GM12878 (cell line): ENCODE measurements at regions not wholly inside any gene's neighbourhood (a gene's known extent, or its start where the extent isn't known, plus 50 kb on each side); places are given as distances from the start of the nearest gene placed in this dataset.

Experiments
- ATAC-seq: fragments of 200-7000 bp; cut with Tn5 transposase; 3 replicates; pipeline ENCODE4 v1.9.1; 2020; ENCODE audit warnings: mild to moderate bottlenecking, moderate library complexity
- BruUV-seq: library from RNA; stranded (reverse); fragments of 400-500 nt; replicated peaks from 2 replicates; lab custom pipeline; 2021; lab: Mats Ljungman, UMichigan
- CTCF ChIA-PET: fragments of 300-600 bp; sonication (Branson Sonifier 250); formaldehyde crosslinking; extraction: SDS; loops from one replicate; lab custom pipeline; 2021; ENCODE audit warnings: inconsistent platforms; lab: Yijun Ruan, JAX
- POLR2A ChIA-PET: fragments of 350-600 bp; formaldehyde crosslinking; extraction: SDS; loops from one replicate; lab custom pipeline; 2021; ENCODE audit warnings: inconsistent platforms; lab: Charles Lee
- RAD21 ChIA-PET: fragments of 300-600 bp; sonication (Branson Sonifier 250); formaldehyde crosslinking; loops from one replicate; lab custom pipeline; 2023; ENCODE audit warnings: antibody characterized with exemption; ENCODE audit not compliant: unreplicated experiment; lab: Charles Lee
- SMC1A ChIA-PET: fragments of 300-600 bp; sonication (Branson Sonifier 250); formaldehyde crosslinking; loops from one replicate; lab custom pipeline; 2023; ENCODE audit not compliant: unreplicated experiment, uncharacterized antibody; lab: Charles Lee
- DNase-seq: peaks from one replicate; pipeline ENCODE4 v3.0.0-alpha.2; 2011; ENCODE audit warnings: low read depth, low spot score
- FAIRE-seq: peaks from 3 replicates; lab custom pipeline; 2011; peaks lifted over from hg19 to GRCh38; lab: Jason Lieb, UNC
- H2AFZ ChIP-seq: 2 replicates; pipeline ENCODE4 v1.6.0; 2011; ENCODE audit warnings: low read depth, low read length, control low read depth; ENCODE audit not compliant: control insufficient read depth
- H3K27ac ChIP-seq: 2 replicates; pipeline ENCODE4 v1.5.1; 2011; ENCODE audit warnings: control low read depth; ENCODE audit not compliant: control insufficient read depth, insufficient read depth
- H3K27me3 ChIP-seq, 2 experiments: replicated peaks in 1 of 2; 2 replicates each; pipeline versions ENCODE4 v1.6.0 to v1.6.1; 2011; ENCODE audit warnings: low read length in 1 of 2; ENCODE audit not compliant: control insufficient read depth in 2 of 2, insufficient read depth in 2 of 2
- H3K36me3 ChIP-seq, 2 experiments: 2 replicates each; pipeline ENCODE4 v1.5.1; 2011; ENCODE audit warnings: low read length in 1 of 2; ENCODE audit not compliant: control insufficient read depth in 2 of 2, insufficient read depth in 2 of 2
- H3K4me1 ChIP-seq: 2 replicates; pipeline ENCODE4 v1.6.1; 2011; ENCODE audit warnings: mild to moderate bottlenecking, low read length, moderate library complexity, mixed read lengths; ENCODE audit not compliant: control insufficient read depth, insufficient read depth
- H3K4me2 ChIP-seq: 2 replicates; pipeline ENCODE4 v1.6.0; 2011; ENCODE audit warnings: control low read depth; ENCODE audit not compliant: control insufficient read depth, insufficient read depth
- H3K4me3 ChIP-seq: fragments of 200-600 bp; sonication (generic); 2 replicates; pipeline ENCODE4 v1.5.1; 2016
- H3K79me2 ChIP-seq: 2 replicates; pipeline ENCODE4 v1.6.0; 2011; ENCODE audit warnings: low read length; ENCODE audit not compliant: control insufficient read depth, insufficient read depth
- H3K9ac ChIP-seq: 2 replicates; pipeline ENCODE4 v1.8.0; 2011; ENCODE audit warnings: low read length, control low read depth, mixed read lengths; ENCODE audit not compliant: control insufficient read depth, insufficient read depth
- H3K9me3 ChIP-seq: replicated peaks from 3 replicates; pipeline ENCODE4 v1.5.1; 2011; ENCODE audit warnings: mild to moderate bottlenecking, low read length; ENCODE audit not compliant: control insufficient read depth, insufficient read depth
- H4K20me1 ChIP-seq: 2 replicates; pipeline ENCODE4 v1.6.0; 2011; ENCODE audit not compliant: control insufficient read depth, insufficient read depth
- BCL3 ChIP-seq: IDR thresholded peaks from 2 replicates; pipeline ENCODE4 v1.6.1; 2011; ENCODE audit warnings: borderline replicate concordance, low read depth, mild to moderate bottlenecking, moderate library complexity, low read length; ENCODE audit not compliant: insufficient read depth, poor library complexity, severe bottlenecking
- BMI1 ChIP-seq: fragments of 450-650 bp; IDR thresholded peaks from 2 replicates; pipeline ENCODE4 v1.6.1; 2016; ENCODE audit warnings: mild to moderate bottlenecking, moderate library complexity, borderline replicate concordance
- CBX3 ChIP-seq: fragments of 200-600 bp; sonication (generic); IDR thresholded peaks from 2 replicates; pipeline ENCODE4 v1.6.1; 2016; ENCODE audit warnings: low read depth, borderline replicate concordance
- CREM ChIP-seq: IDR thresholded peaks from 2 replicates; pipeline ENCODE4 v1.6.1; 2014; ENCODE audit warnings: antibody characterized with exemption, low read depth
- E2F4 ChIP-seq: IDR thresholded peaks from 2 replicates; pipeline ENCODE4 v1.6.1; 2012; ENCODE audit warnings: low read depth, low read length, improper control_type of control experiment
- HDAC2 ChIP-seq: fragments of 200-600 bp; sonication (generic); IDR thresholded peaks from 2 replicates; pipeline ENCODE4 v1.6.1; 2017
- LARP7 ChIP-seq: fragments of 450-650 bp; IDR thresholded peaks from 2 replicates; pipeline ENCODE4 v1.6.1; 2017; ENCODE audit warnings: mild to moderate bottlenecking
- MYB ChIP-seq: fragments of 150-350 bp; IDR thresholded peaks from 2 replicates; pipeline ENCODE4 v1.6.1; 2014; ENCODE audit warnings: mild to moderate bottlenecking, low read depth, low read length, borderline replicate concordance
- MYC ChIP-seq: IDR thresholded peaks from 2 replicates; pipeline ENCODE4 v1.6.1; 2011; ENCODE audit warnings: mild to moderate bottlenecking, low read length, moderate library complexity, inconsistent platforms; ENCODE audit not compliant: insufficient read depth, insufficient replicate concordance, insufficient read length, severe bottlenecking
- STAT3 ChIP-seq: IDR thresholded peaks from 2 replicates; pipeline ENCODE4 v1.6.1; 2011; ENCODE audit warnings: low read depth, low read length, improper control_type of control experiment
- YY1 ChIP-seq: IDR thresholded peaks from 2 replicates; pipeline ENCODE4 v1.6.1; 2011; ENCODE audit warnings: low read depth, mild to moderate bottlenecking, low read length
- ZZZ3 ChIP-seq: IDR thresholded peaks from 2 replicates; pipeline ENCODE4 v1.6.1; 2011; ENCODE audit warnings: low read depth; ENCODE audit not compliant: control insufficient read depth, insufficient read length
- WGBS: methylation state at CpG from one replicate; pipeline ENCODE4 v1.1.6; 2016; ENCODE audit warnings: low lambda C conversion rate; ENCODE audit not compliant: insufficient replicate concordance, insufficient coverage; ENCODE audit errors: missing lambda C conversion rate; 5-methylcytosine and 5-hydroxymethylcytosine counted together
- in situ Hi-C: fragments of 300-500 bp; cut with MboI; formaldehyde crosslinking; loops from 9 replicates; pipeline ENCODE4 v1.14.3; 2018; ENCODE audit warnings: mixed read lengths
- intact Hi-C: fragments of 100-400 bp; cut with micrococcal nuclease; formaldehyde crosslinking; loops from one replicate; pipeline ENCODE4 v1.14.2; 2022; ENCODE audit not compliant: unreplicated experiment

- BruUV-seq = no TSS peak
- no peaks in the 10 kb centered on the region for H3K36me3 ChIP-seq
- ChIA-PET SMC1A (no interaction called here), CTCF (no interaction called here), RAD21 (no interaction called here), POLR2A (no interaction called here)
- no peaks in the 10 kb centered on the region for H3K79me2 ChIP-seq
- H4K20me1 ChIP-seq = no peaks in the 10 kb centered on the region
- in situ Hi-C loops = no loop called here
- ATAC-seq (no peak), DNase-seq (no peak), FAIRE-seq (no peak)
- intact Hi-C loops = no loop called here
- no peak overlapping the region for H3K4me2 ChIP-seq
- no peak overlapping the region for H2AFZ ChIP-seq
- no peak overlapping the region for H3K4me3 ChIP-seq
- no peak overlapping the region for H3K9ac ChIP-seq
- H3K27me3 ChIP-seq = no peaks in the 10 kb centered on the region
- 40% methylated on average over 1 of the region's 1 CpG for WGBS
- no peak overlapping the region for H3K27ac ChIP-seq
- TF ChIP-seq MYB (no peak), BCL3 (no peak), LARP7 (no peak), MYC (no peak), CBX3 (no peak), YY1 (no peak), E2F4 (no peak), HDAC2 (no peak), STAT3 (no peak), ZZZ3 (no peak), CREM (no peak), BMI1 (no peak)
- no peaks in the 10 kb centered on the region for H3K9me3 ChIP-seq
- no peaks in the 10 kb centered on the region for H3K4me1 ChIP-seq
These were observed 210.0 kb downstream of the RASSF9 start for GRCh38 chr12:85626001-85626783.
